Upper lobe of left lung (tissue), 4 donors: ENCODE measurements at regions not wholly inside any gene's neighbourhood (a gene's known extent, or its start where the extent isn't known, plus 50 kb on each side); places are given as distances from the start of the nearest gene placed in this dataset.

Experiments used
- EP300 ChIP-seq, 4 donors: sonication (generic); formaldehyde crosslinking; IDR thresholded peaks; one replicate each; pipeline ENCODE4 v1.5.1; 2017; ENCODE audit warnings: antibody characterized with exemption in 4 of 4, control low read depth in 2 of 4
- POLR2A ChIP-seq, 4 donors: fragments of 450-650 bp; IDR thresholded peaks; one replicate each; pipeline ENCODE4 v1.5.1; 2016 to 2017; ENCODE audit warnings: antibody characterized with exemption in 4 of 4, mild to moderate bottlenecking in 2 of 4

GRCh38 chr20:24747010-24747712 lies 201.9 kb upstream of the CST7 start:
- TF ChIP-seq POLR2A (IDR thresholded peaks at IDR 0.05) = no peak
- TF ChIP-seq EP300 (IDR thresholded peaks at IDR 0.05) = no peak
